ENCODE measurements at regions not wholly inside any gene's neighbourhood (a gene's known extent, or its start where the extent isn't known, plus 50 kb on each side); places are given as distances from the start of the nearest gene placed in this dataset.

GRCh38 chr16:22673421-22673831, 140.5 kb upstream of the HS3ST2 start:
- Histone ChIP-seq H3K27me3 (peaks cover 9% of the 10 kb centered on the region), H3K36me3 (no peaks in the 10 kb centered on the region), H3K4me3 (no peak overlapping the region), H3K4me1 (ENCODE audit: low read depth) (no peaks in the 10 kb centered on the region), H3K9me3 (ENCODE audit: low read depth) (no peaks in the 10 kb centered on the region), H3K27ac (no peak overlapping the region)
- TF ChIP-seq CTCF (IDR thresholded peaks at IDR 0.05; ENCODE audit: low read depth, low read length), result no peak
- DNase-seq (ENCODE audit: low read depth in 1 of 2, low spot score in 1 of 2), result no peak

- Histone ChIP-seq H3K27me3 (peaks cover 9% of the 10 kb centered on the region), H3K27ac (no peak overlapping the region), H3K9me3 (ENCODE audit: low read depth) (no peaks in the 10 kb centered on the region), H3K4me3 (no peak overlapping the region), H3K36me3 (no peaks in the 10 kb centered on the region), H3K4me1 (ENCODE audit: low read depth) (no peaks in the 10 kb centered on the region)
- no peak for TF ChIP-seq CTCF (IDR thresholded peaks at IDR 0.05; ENCODE audit: low read depth, low read length)
- DNase-seq (ENCODE audit: low read depth in 1 of 2, low spot score in 1 of 2), result no peak
Observed at GRCh38 chr16:22674832-22675191, 139.2 kb upstream of the HS3ST2 start.

- no peaks in the 10 kb centered on the region for H3K4me1 ChIP-seq (ENCODE audit: low read depth)
- no peak for DNase-seq (ENCODE audit: low read depth in 1 of 2, low spot score in 1 of 2)
- peaks cover 9% of the 10 kb centered on the region for H3K27me3 ChIP-seq
- no peaks in the 10 kb centered on the region for H3K36me3 ChIP-seq
- no peaks in the 10 kb centered on the region for H3K9me3 ChIP-seq (ENCODE audit: low read depth)
- H3K4me3 ChIP-seq, result no peak overlapping the region
- H3K27ac ChIP-seq, result no peak overlapping the region
- no peak for TF ChIP-seq CTCF (IDR thresholded peaks at IDR 0.05; ENCODE audit: low read depth, low read length)
Observed at GRCh38 chr16:22675745-22676540, 138.0 kb upstream of the HS3ST2 start.

DNA sequence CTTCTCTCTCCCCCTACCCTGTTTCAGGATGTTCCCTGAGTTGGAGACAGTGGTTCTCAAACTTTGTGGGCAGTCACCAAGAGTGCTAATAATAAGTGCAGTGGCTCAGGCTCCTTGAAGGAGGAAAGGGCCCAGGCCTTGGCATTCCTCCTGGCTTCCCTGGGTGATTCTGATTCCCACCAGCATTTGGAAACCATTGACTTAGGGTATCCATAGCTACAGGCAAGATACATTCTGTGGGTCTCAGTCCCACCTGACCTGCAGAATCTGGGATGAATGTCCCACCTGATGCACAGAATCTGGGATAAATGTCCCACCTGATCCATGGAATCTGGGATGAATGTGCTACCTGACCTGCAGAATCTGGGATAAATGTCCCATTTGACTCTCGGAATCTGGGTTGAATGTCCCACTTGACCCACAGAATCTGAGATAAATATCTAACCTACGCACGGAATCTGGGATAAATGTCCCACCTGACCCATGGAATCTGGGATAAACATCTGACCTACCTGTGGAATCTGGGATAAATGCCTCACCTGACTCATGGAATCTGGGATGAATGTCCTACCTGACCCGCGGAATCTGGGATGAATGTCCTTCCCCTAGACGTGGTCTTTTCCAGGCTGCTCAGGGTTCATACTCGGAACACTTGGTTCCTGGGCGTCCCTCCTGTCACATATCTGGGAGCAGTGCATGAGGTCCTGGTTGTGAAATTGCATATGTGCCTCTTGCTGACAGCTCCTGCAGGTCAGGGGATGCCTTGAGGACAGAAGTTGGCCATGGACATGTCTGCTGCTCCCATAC, 136.7 kb upstream of the HS3ST2 start:
- TF ChIP-seq CTCF (IDR thresholded peaks at IDR 0.05; ENCODE audit: low read depth, low read length), result no peak
- Histone ChIP-seq H3K36me3 (no peaks in the 10 kb centered on the region), H3K4me1 (ENCODE audit: low read depth) (no peaks in the 10 kb centered on the region), H3K9me3 (ENCODE audit: low read depth) (no peaks in the 10 kb centered on the region), H3K27ac (no peak overlapping the region), H3K4me3 (no peak overlapping the region), H3K27me3 (peaks cover 9% of the 10 kb centered on the region)
- no peak for DNase-seq (ENCODE audit: low read depth in 1 of 2, low spot score in 1 of 2)

- H3K4me3 ChIP-seq, result no peak overlapping the region
- H3K27ac ChIP-seq, result no peak overlapping the region
- no peaks in the 10 kb centered on the region for H3K4me1 ChIP-seq (ENCODE audit: low read depth)
- peaks cover 6% of the 10 kb centered on the region for H3K27me3 ChIP-seq
- TF ChIP-seq CTCF (IDR thresholded peaks at IDR 0.05; ENCODE audit: low read depth, low read length), result no peak
- H3K9me3 ChIP-seq (ENCODE audit: low read depth), result no peaks in the 10 kb centered on the region
- H3K36me3 ChIP-seq, result no peaks in the 10 kb centered on the region
- DNase-seq (ENCODE audit: low read depth in 1 of 2, low spot score in 1 of 2), result no peak
Observed at GRCh38 chr16:22678311-22678710, 135.7 kb upstream of the HS3ST2 start.

Measured in cardiac muscle cell (in vitro differentiated cells and primary cell).